NT2/D1 (cell line): ENCODE measurements at regions not wholly inside any gene's neighbourhood (a gene's known extent, or its start where the extent isn't known, plus 50 kb on each side); places are given as distances from the start of the nearest gene placed in this dataset.

Experiments
- YY1 ChIP-seq: IDR thresholded peaks from 2 replicates; pipeline ENCODE4 v1.6.1; 2011; ENCODE audit not compliant: insufficient read length, insufficient read depth
- ZNF274 ChIP-seq: IDR thresholded peaks from 2 replicates; pipeline ENCODE4 v1.6.1; 2011; ENCODE audit warnings: mild to moderate bottlenecking, low read depth, low read length

DNA sequence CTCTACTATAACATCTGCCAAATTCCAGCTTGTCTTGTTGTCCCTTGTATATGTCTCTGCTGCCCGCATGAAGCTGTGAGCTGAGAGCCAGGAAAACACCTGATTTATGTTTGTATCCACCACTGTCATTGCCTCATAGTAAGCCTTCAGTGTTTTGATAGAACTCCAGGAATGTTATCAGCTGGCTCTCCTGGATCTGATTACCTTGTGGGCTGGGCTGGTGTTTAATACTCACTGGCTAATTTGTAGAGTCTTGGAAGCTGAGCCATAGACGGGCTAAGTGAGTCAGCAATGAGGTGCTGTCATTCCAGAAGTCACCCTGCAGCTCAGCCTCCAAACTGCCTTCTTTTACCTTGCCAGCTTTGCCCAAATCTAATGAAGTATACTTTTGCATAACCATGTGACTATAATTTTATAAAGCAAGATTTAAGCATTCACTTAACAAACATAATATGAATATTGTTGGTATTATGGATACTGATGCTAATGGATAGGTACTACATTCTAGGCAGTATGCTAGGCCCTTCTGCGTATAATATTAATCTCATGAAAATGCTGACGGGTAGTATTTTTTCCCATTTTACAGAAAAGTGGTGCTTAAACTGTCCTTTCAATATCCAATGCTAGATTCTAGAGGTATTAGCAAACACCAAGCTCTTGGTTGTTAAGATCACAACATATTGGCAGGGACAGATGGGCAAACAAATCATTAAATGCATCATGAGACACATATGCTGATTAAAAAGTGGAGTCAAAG, 62.7 kb upstream of the GATA6 start:
- no peak for TF ChIP-seq ZNF274
- TF ChIP-seq YY1, result no peak
